ENCODE measurements at regions not wholly inside any gene's neighbourhood (a gene's known extent, or its start where the extent isn't known, plus 50 kb on each side); places are given as distances from the start of the nearest gene placed in this dataset.
"Not testable (repeated sequence)": the region's sequence is repeated elsewhere in the genome, so short reads cannot be mapped to it uniquely, and the experiment has no call there.

DNA sequence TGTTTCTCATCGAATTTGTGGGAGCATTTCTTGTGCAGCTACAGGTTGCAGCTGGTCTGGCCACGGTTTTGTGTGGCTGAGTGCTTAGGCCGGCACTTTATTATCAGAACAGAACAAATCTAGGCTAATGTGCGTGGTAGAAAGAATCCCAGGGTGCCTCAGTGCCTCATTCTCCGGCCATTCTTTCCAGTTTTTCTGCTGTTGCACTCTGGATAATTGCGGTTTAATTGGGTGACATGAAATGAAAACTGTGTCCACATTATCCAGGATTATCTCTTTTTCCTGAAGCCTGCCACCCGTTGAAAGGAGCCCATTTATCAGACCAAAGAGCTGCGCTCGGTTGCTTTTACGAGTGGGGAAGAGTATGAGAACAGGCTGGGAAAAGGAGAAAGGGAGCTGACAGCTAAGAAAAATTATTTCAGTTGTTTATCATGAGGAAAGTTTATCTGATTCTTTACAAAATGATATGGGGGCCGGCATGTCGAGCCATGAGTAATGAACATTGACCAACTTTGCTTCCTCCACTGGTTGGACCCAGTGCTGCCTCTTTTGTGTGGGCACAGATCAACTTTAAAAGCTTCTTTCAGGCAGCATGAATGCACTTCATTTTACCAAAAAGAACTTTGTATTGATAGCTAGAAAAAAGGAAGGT lies 117.0 kb upstream of the SOX21 start:
- intact Hi-C loops (cut with micrococcal nuclease): no loop called here
- no peak for DNase-seq

DNA sequence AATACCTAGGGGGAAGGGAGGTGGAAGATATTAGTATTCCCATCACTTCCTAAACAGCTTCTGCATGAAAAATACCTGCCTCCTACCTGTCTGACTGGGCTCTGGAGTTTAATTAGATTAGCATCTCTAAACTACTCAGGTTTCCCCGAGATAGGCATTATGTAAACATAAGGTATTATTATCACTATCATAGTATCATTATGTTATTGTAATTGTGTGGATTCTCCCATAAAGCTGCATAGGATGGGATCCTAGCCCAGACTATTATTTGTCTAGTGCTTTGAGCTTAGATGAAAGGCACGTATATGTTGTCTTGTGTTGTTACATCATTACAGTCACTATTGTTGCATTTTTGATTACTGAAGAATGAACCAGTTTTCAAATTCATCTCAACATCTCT lies 115.2 kb upstream of the SOX21 start:
- intact Hi-C loops (cut with micrococcal nuclease): no loop called here
- no peak for DNase-seq
- ATAC-seq: no peak

More for the DNA sequence above, 117.0 kb upstream of the SOX21 start:
- no peak for ATAC-seq

DNA sequence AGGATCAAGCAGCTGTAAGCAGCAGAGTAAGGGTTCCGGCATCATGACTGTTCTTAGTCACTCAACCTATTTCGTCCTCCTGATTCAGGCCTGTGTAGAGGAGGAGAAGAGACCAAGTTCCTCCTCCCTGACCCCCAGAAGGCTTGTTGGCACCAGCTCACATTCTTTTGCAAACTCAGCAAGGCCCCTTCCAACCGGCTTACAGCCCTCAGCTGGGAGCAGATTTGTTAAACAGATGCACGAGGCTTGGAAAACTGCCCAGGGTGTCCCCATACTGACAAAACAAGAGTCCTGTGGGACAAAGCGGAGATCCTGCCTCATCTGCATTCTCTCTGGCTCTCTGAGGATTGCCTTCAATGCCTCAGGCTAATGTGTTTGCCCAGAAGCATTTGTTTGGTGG lies 113.2 kb upstream of the SOX21 start:
- peak; percentile 64 for DNase-seq
- ATAC-seq: peak; percentile 76
- intact Hi-C loops (cut with micrococcal nuclease): no loop called here

DNA sequence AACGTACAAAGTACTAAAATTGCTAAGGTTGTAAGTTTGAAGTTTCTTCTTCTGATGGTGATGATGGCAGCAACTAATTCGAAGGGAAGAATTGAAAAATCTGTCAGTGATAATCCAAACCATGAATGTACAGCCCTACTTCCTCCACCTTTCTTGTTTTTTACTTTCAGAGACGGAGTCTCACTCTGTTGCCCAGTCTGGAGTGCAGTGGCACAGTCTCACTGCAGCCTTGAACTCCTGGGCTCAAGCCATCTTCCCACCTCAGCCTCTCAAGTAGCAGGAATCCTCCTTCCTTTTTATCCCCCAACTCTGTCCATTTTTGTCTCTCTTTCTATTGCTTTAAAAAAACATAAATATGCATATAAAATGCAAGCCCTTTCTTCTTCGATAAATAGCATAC lies 112.3 kb upstream of the SOX21 start:
- DNase-seq (no peak), ATAC-seq (no peak)
- intact Hi-C loops (cut with micrococcal nuclease): no loop called here

DNA sequence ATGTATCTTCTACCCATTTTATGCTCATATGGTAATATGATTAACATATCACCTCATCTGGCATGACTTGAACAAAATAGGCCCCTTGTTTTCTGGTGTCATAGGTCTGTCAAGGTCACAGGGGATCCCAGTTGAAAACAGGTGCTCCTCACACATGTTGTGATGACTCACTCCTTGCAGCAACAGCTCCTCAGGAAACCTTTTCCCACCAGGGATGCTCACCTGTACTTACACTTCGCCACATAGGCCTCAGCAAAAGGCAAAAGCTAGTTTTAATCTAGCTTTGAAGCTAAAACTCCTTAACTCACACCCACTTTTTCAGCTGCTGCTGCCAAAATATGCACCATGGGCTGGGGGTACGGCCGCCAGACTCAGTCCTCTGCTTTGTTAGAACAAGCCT lies 110.0 kb upstream of the SOX21 start:
- ATAC-seq (no peak), DNase-seq (no peak)
- intact Hi-C loops (cut with micrococcal nuclease): no loop called here

DNA sequence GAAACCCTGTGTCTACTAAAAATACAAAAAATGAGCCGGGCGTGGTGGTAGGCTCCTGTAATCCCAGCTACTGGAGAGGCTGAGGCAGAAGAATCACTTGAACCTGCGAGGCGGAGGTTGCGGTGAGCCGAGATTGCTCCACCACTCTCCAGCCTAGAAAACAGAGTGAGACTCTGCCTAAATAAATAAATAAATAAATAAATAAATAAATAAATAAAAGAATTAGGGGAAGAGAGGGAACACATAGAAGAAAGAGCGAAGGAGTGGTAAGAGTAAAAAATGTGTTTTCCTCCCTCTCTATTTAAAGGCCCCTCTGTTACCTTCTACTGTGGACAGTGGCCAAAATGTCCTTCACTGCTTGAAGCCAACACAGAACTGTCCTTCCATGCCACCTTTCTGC lies 103.9 kb upstream of the SOX21 start:
- DNase-seq (no peak), ATAC-seq (no peak)
- intact Hi-C loops (cut with micrococcal nuclease): no loop called here

DNA sequence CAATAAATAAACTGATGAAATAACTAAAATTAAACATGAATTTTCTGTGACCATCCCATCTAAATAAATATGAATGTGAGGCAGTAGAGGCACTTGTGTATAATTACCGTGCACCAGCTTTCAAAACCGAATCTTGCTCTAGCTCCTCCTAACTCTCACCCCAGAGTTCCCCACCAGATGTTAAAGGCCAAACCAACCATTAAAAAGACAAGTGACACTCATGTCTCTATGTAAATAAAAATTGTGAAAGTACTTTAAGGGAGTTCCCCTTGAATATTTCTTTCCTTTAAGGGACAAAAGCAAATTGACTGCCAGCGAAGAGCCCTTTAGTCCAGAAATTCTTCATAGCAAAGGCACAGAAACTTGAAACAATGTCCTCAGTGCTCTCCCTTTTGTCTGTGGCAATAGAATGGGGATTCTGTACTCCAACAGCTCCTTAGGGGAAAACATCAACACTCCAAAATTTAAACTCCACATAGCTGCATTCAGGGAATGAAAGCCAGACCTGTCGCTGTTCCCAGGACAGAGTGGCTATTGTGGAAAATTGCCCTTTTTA lies 101.7 kb upstream of the SOX21 start:
- no peak for DNase-seq
- intact Hi-C loops (cut with micrococcal nuclease): no loop called here

DNA sequence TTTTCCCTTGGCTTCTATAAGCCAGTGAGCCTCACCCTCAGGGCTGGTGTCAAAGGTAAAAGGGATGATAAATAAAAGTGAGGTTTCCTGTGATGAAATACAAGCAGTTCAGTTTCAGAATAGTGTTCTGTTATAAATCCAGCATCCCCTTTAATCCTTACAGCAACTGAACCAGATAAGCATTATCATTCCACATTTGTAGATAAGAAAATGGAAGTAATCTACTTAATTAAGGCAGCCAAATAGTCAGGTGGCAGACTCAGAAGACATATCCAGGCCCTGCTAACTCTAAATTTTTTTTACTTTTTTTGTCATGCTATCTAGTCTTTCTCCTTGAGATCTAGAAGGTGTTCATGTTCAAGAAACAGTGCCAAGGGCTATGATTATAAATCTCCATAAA lies 99.4 kb upstream of the SOX21 start:
- intact Hi-C loops (cut with micrococcal nuclease): no loop called here
- DNase-seq: no peak
- ATAC-seq: no peak

More for the DNA sequence above, 101.7 kb upstream of the SOX21 start:
- no peak for ATAC-seq

DNA sequence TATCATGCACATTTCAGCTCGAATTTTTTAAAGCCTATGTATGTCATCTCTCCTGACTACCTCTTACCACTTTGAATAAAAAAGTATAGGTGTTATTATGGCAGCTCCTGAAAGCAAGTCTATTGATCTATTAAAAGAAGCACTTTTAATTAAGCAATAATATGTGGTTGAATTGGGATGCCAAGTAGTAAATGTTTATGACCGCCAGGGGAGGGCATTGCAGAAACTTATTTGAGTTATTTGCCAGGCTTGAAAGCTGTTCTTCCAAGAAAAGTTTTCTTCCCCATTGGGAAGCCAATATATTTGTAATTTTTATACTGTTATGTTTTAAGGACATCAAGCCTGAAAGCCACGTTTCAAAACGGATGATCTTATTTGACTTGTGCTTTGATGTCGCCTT lies 88.1 kb upstream of the SOX21 start:
- DNase-seq (no peak), ATAC-seq (no peak)
- intact Hi-C loops (cut with micrococcal nuclease): no loop called here

DNA sequence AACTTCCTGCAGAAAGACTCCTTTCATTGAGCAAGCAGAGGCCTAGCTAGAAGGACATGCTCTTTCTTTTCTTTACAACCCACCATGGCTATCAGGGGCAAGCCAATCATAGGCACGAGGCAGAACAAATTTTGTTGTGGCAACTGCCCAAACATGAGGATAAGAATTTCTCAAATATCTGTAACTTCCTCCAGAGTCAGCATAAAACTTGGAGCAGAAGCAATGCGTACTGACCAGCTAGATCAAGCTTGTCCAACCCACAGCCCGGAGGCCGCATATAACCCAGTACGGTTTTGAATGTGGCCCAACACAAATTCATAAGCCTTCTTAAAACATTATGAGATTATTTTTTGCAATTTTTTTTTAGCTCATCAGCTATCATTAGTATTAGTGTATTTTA lies 87.0 kb upstream of the SOX21 start:
- ATAC-seq (no peak), DNase-seq (no peak)
- intact Hi-C loops (cut with micrococcal nuclease): no loop called here

DNA sequence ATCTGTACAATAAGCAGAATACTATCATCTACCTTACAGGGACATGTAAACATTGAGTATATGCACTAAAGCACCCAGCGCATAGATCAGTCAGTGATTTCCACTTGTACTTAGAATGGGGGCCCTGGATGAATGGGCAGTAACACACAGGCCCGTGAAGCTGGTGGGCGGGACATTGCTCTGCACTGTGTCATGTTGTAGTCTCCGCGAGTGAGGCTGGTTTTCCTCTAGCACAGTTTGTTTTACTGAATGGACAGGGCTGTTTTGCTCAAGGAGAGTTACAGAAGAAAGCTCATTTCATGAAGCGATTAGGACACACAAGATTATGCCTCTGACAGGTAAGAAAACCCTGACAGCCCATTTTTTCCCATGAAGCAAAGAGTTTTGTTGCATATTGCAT lies 86.4 kb upstream of the SOX21 start:
- ATAC-seq (no peak), DNase-seq (no peak)
- intact Hi-C loops (cut with micrococcal nuclease): no loop called here

DNA sequence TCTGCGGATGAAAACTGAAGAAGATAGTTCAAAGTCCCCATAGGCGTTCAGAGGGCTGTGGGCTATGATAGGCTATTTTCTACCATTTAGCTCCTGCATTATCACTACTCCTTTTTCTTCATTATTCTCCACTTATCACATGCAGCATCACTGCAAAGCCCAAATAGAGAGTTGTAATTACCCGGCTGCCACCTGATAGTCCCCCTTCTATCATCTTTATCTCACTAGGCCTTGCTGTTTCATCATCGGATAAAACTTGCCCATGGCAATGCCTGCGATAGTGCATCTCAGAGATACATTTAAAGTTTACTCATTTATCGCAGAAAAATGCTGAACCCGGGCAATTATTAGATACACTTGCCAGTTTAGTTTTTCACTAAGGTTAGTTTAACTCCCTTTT lies 82.9 kb upstream of the SOX21 start:
- intact Hi-C loops (cut with micrococcal nuclease): no loop called here
- ATAC-seq (no peak), DNase-seq (no peak)

DNA sequence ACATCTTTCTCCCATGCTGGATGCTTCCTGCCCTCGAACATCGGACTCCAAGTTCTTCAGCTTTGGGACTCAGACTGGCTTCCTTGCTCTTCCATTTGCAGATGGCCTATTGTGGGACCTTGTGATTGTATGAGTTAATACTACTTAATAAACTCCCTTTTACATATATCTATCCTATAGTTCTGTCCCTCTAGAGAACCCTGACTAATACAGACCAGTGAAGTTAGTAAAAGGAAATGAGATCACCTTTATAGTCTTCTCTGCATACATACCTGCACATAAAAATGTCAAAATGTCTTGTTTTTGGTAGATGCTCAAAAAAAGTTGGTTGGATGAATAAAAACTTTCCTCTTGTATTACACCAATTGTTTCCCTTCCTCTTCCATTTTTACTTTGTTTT lies 73.9 kb upstream of the SOX21 start:
- intact Hi-C loops (cut with micrococcal nuclease); ATAC-seq; DNase-seq: not testable (repeated sequence)

DNA sequence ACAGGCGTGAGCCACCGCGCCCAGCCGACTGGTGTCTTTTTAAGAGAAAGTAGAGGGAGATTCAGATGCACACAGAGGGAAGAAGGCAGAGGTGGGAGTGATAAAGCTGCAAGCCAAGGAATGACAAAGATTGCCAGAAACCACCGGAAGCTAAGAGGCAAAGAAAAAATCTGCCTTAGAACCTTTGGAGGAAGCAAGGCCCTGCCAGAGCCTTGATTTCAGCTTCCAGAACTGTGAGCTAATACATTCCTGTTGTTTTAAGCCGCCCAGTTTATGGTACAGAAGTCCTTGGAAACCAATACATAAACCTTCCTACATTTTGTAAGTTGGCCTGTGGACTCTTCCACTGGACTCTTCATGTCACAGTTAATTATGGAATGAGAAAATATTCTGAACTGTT lies 71.7 kb upstream of the SOX21 start:
- intact Hi-C loops (cut with micrococcal nuclease): no loop called here
- no peak for DNase-seq
- ATAC-seq: no peak

DNA sequence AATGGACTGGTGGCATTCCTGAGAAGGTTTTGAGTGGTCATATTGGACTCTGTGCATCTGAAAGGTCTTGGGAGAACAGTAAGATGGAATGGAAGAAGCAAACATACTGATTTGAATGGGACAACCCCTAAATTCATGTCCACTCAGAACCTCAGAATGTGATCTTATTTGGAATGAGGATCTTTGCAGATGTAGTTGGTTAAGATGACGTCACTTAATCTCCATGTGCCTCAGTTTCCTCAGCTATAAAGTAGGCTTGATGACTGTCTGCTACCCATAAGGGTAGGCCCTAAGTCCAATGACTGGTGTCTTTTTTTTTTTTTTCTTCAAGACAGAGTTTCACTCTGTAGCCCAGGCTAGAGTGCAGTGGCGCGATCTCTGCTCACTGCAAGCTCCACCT lies 71.1 kb upstream of the SOX21 start:
- no peak for DNase-seq
- intact Hi-C loops (cut with micrococcal nuclease): no loop called here
- no peak for ATAC-seq

DNA sequence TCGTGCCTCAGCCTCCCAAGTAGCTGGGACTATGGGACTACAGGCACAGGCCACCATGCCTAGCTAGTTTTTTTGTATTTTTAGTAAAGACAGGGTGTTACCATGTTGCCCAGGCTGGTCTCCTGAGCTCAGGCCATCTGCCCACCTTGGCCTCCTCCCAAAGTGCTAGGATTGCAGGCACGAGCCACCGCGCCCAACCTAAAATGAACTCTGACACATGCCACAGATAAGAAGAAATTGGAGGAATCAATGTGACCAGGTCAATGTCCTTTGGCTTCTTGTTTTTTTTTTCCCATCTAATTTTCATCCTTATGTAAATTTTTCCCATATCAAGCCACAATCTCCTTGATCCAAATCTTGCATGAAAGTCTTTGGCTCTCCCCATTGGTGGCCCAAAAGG lies 68.1 kb upstream of the SOX21 start:
- ATAC-seq (no peak), DNase-seq (no peak)
- intact Hi-C loops (cut with micrococcal nuclease): no loop called here

DNA sequence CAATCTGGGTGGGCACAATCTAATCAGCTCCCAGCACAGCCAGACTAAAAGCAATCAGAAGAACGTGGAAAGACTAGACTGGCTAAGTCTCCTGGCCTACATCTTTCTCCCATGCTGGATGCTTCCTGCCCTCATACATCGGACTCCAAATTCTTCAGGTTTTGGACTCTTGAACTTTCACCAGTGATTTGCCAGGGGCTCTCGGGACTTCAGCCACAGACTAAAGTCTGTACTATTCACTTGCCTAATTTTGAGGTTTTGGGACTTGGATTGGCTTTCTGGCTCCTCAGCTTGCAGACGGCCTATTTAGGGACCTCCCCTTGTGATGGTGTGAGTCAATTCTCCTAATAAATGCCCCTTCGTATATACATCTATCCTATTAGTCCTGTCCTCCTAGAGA lies 66.6 kb upstream of the SOX21 start:
- intact Hi-C loops (cut with micrococcal nuclease): no loop called here
- DNase-seq: no peak
- ATAC-seq: no peak

DNA sequence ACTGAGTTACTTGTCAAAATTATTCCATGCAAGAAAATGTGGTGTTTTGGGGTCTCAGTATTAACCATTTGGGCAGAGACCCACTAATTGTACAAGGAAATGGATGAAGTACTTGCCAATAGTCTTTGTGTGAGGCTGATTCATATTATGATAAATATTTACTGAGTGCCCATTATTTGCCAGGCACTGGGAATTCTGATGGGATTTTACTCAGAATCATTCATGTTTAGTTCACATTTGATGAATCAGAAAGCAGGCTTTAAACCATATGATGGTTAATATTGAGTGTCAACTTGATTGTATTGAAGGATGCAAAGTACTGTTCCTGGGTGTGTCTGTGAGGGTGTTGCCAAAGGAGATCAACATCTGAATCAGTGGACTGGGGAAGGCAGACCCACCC lies 66.2 kb upstream of the SOX21 start:
- ATAC-seq (no peak), DNase-seq (no peak)
- intact Hi-C loops (cut with micrococcal nuclease): no loop called here

DNA sequence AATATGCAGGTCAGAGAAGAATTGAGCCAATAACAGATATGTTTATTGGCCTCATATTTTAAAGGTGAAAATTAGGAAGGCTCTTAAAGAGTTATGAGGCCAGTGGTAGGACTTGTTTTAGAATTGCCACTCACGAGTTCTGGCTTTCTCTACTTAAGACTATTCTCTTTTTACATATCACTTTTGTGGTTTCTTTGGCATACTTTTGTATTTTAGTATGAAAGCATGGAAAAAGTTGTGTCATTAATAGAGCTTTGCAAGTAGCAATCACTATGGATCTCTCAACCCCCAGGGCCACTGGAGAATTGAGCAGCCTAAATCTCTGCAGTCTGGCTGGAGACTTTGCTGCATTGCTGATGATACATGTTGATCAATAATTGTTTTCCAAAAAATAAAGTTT lies 64.6 kb upstream of the SOX21 start:
- no peak for ATAC-seq
- intact Hi-C loops (cut with micrococcal nuclease): no loop called here
- DNase-seq: no peak

DNA sequence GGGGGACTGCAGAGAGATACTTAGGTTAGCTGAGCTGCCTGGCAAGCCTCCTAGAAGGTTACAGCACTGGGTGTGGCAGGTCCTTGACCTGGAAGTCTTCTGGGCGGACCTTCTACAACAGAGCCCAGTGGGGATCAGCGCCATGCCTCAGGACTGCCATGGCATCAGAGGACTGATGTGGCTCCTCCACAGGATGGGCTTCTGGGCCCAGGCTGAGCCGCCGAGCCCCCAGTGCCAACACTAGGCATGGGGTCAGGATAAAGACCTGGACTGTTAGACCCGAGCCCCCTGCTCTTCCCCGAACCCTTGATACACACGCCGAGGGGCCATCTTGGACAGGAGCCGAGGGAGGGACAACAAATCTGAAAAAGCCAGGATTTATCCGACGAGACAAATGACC lies 64.0 kb upstream of the SOX21 start:
- no peak for DNase-seq
- no peak for ATAC-seq
- intact Hi-C loops (cut with micrococcal nuclease): no loop called here

DNA sequence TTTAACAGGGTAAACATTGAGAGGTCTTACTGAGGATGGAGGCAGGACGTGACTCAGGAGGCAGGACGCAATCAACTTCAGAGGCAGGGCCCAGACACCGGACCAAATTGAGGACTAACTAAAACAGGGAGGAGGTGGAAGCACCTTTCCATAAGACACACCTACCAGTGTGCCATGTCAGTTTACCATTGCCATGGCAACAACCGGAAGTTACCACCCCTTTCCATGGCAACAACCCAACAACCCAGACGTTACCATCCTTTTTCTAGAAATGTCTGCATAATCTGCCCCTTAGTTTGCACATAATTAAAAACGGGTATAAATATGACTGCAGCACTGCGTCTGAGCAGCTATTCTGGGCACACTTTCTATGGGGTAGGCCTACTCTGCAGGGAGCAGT lies 53.5 kb upstream of the SOX21 start:
- ATAC-seq: no peak
- intact Hi-C loops (cut with micrococcal nuclease): no loop called here
- DNase-seq: no peak
